ENCODE measurements at regions not wholly inside any gene's neighbourhood (a gene's known extent, or its start where the extent isn't known, plus 50 kb on each side); places are given as distances from the start of the nearest gene placed in this dataset.

DNA sequence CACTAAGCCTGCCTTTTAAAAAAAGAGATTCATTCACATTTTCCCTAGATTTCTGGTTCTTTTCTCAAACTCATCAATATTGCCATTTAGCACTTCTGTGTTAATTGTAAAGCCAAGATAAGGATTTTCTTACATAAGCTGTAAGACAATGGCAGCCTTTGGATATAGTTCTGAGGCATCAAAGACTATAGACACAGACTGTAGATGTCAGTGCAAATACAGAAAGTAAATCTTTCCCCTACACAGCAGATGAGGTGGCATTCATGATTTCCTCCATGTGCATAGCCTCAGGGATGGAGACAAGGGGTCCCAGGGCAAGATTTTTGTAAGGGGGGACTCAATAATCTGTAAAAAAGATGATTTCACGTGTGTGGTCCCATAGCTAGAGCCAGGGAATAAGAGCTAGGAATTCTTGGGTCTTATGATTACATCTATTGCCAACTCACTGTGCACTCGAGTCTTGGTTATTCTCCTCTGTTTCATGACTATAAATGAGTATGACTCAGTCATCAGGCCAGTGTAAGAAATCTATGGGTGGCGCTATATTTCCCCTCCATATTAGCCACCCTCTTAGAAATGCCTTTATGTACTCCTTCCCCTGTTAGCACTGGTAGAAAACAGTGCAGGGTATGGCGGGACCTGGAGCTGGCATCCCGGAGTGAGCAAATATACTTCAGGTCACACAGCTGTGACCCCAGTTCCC is 207.5 kb downstream of the EXOC5 start:
- no peak for TF ChIP-seq POLR2A (IDR thresholded peaks at IDR 0.05; ENCODE audit: insufficient read depth in 1 of 2, low read depth in 2 of 2, low read length in 2 of 2)
- TF ChIP-seq RBM22 (optimal IDR thresholded peaks at IDR 0.05; ENCODE audit: low read length), result no peak
- TF ChIP-seq POLR2AphosphoS5 (IDR thresholded peaks at IDR 0.05; ENCODE audit: low read depth, low read length), result no peak
- TF ChIP-seq ZNF33B (CRISPR knock-in tag; IDR thresholded peaks at IDR 0.05), result no peak
- TF ChIP-seq, protein P1, sequence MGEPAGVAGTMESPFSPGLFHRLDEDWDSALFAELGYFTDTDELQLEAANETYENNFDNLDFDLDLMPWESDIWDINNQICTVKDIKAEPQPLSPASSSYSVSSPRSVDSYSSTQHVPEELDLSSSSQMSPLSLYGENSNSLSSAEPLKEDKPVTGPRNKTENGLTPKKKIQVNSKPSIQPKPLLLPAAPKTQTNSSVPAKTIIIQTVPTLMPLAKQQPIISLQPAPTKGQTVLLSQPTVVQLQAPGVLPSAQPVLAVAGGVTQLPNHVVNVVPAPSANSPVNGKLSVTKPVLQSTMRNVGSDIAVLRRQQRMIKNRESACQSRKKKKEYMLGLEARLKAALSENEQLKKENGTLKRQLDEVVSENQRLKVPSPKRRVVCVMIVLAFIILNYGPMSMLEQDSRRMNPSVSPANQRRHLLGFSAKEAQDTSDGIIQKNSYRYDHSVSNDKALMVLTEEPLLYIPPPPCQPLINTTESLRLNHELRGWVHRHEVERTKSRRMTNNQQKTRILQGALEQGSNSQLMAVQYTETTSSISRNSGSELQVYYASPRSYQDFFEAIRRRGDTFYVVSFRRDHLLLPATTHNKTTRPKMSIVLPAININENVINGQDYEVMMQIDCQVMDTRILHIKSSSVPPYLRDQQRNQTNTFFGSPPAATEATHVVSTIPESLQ (CRISPR knock-in tag; conservative IDR thresholded peaks at IDR 0.05), result no peak
- TF ChIP-seq, protein P2, sequence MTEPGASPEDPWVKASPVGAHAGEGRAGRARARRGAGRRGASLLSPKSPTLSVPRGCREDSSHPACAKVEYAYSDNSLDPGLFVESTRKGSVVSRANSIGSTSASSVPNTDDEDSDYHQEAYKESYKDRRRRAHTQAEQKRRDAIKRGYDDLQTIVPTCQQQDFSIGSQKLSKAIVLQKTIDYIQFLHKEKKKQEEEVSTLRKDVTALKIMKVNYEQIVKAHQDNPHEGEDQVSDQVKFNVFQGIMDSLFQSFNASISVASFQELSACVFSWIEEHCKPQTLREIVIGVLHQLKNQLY (CRISPR knock-in tag; IDR thresholded peaks at IDR 0.05), result no peak

All from HepG2 (cell line).